WTC11 (cell line): ENCODE measurements at regions not wholly inside any gene's neighbourhood (a gene's known extent, or its start where the extent isn't known, plus 50 kb on each side); places are given as distances from the start of the nearest gene placed in this dataset.

Source experiments
- ATAC-seq: fragments of 200-7000 bp; cut with Tn5 transposase; 2 replicates; pipeline ENCODE4 v1.10.0; 2021; ENCODE audit warnings: mild to moderate bottlenecking, moderate library complexity
- CTCF ChIA-PET: fragments of 300-600 bp; sonication (Branson Sonifier 250); formaldehyde crosslinking; loops from one replicate; lab custom pipeline; 2021; ENCODE audit warnings: antibody characterized with exemption; lab: Charles Lee
- POLR2A ChIA-PET: fragments of 350-600 bp; sonication (Branson Sonifier 250); formaldehyde crosslinking; loops from one replicate; lab custom pipeline; 2021; ENCODE audit warnings: antibody characterized with exemption; lab: Charles Lee
- DNase-seq: peaks from one replicate; pipeline ENCODE4 v3.0.0; 2021; ENCODE audit warnings: low spot score
- H3K27ac Mint-ChIP-seq: 2 replicates; pipeline ENCODE4 v1.8.0; 2021; ENCODE audit warnings: mixed read lengths
- H3K27me3 Mint-ChIP-seq: 2 replicates; pipeline ENCODE4 v1.8.0; 2021; ENCODE audit warnings: low read depth, mild to moderate bottlenecking, moderate library complexity, mixed read lengths
- H3K36me3 Mint-ChIP-seq: 2 replicates; pipeline ENCODE4 v1.8.0; 2021; ENCODE audit warnings: mixed read lengths
- H3K4me1 Mint-ChIP-seq: 2 replicates; pipeline ENCODE4 v1.8.0; 2022; ENCODE audit warnings: mixed read lengths
- H3K4me3 Mint-ChIP-seq: 2 replicates; pipeline ENCODE4 v1.8.0; 2021; ENCODE audit warnings: mild to moderate bottlenecking, moderate library complexity, mixed read lengths
- H3K9me3 Mint-ChIP-seq: 2 replicates; pipeline ENCODE4 v1.8.0; 2021; ENCODE audit warnings: mixed read lengths
- CBFB ChIP-seq: sonication (generic); formaldehyde crosslinking; IDR thresholded peaks from 2 replicates; pipeline ENCODE4 v1.8.1; 2022; ENCODE audit warnings: mild to moderate bottlenecking, low read depth, missing genetic modification reagents
- CREB1 ChIP-seq: sonication (generic); formaldehyde crosslinking; IDR thresholded peaks from 2 replicates; pipeline ENCODE4 v1.8.0; 2023; ENCODE audit warnings: mild to moderate bottlenecking, missing genetic modification reagents
- ESRRA ChIP-seq: sonication (generic); formaldehyde crosslinking; IDR thresholded peaks from 2 replicates; pipeline ENCODE4 v1.8.1; 2022; ENCODE audit warnings: mild to moderate bottlenecking, missing genetic modification reagents, borderline replicate concordance
- GABPB1 ChIP-seq: sonication (generic); formaldehyde crosslinking; IDR thresholded peaks from 2 replicates; pipeline ENCODE4 v1.8.1; 2023; ENCODE audit warnings: mild to moderate bottlenecking, missing genetic modification reagents
- GRHL2 ChIP-seq: fragments of 250-450 bp; sonication (Bioruptor Pico); IDR thresholded peaks from 2 replicates; pipeline ENCODE4 v1.8.0; 2022; ENCODE audit warnings: mild to moderate bottlenecking, moderate library complexity; ENCODE audit not compliant: insufficient replicate concordance, severe bottlenecking
- GTF2I ChIP-seq: fragments of 250-450 bp; sonication (Bioruptor Pico); conservative IDR thresholded peaks from 2 replicates; pipeline ENCODE4 v1.4.0; 2021; ENCODE audit warnings: mild to moderate bottlenecking
- JUN ChIP-seq: sonication (generic); formaldehyde crosslinking; IDR thresholded peaks from 2 replicates; pipeline ENCODE4 v1.8.0; 2023; ENCODE audit warnings: mild to moderate bottlenecking, missing genetic modification reagents
- SMAD3 ChIP-seq: sonication (generic); formaldehyde crosslinking; IDR thresholded peaks from 2 replicates; pipeline ENCODE4 v1.8.0; 2022; ENCODE audit warnings: missing genetic modification reagents, mild to moderate bottlenecking, borderline replicate concordance
- ZNF138 ChIP-seq: sonication (generic); formaldehyde crosslinking; conservative IDR thresholded peaks from 2 replicates; pipeline ENCODE4 v1.8.1; 2022; ENCODE audit warnings: mild to moderate bottlenecking, moderate library complexity, missing genetic modification reagents
- ZNF232 ChIP-seq: sonication (generic); formaldehyde crosslinking; IDR thresholded peaks from 2 replicates; pipeline ENCODE4 v1.8.0; 2022; ENCODE audit warnings: mild to moderate bottlenecking, missing genetic modification reagents
- ZNF317 ChIP-seq: sonication (generic); formaldehyde crosslinking; IDR thresholded peaks from 2 replicates; pipeline ENCODE4 v1.8.1; 2023; ENCODE audit warnings: low read depth, mild to moderate bottlenecking, moderate library complexity, missing genetic modification reagents, borderline replicate concordance
- ZNF671 ChIP-seq: fragments of 250-450 bp; sonication (Bioruptor Pico); IDR thresholded peaks from 2 replicates; pipeline ENCODE4 v1.8.0; 2021; ENCODE audit warnings: mild to moderate bottlenecking
- TF ChIP-seq, protein P1 (sequence below): sonication (generic); formaldehyde crosslinking; IDR thresholded peaks from 2 replicates; pipeline ENCODE4 v1.8.0; 2023; ENCODE audit warnings: mild to moderate bottlenecking, missing genetic modification reagents
- TF ChIP-seq, protein P2 (sequence below): sonication (generic); formaldehyde crosslinking; IDR thresholded peaks from 2 replicates; pipeline ENCODE4 v1.8.1; 2022; ENCODE audit warnings: mild to moderate bottlenecking, moderate library complexity, missing genetic modification reagents
- TF ChIP-seq, protein P3 (sequence below): sonication (generic); formaldehyde crosslinking; IDR thresholded peaks from 2 replicates; pipeline ENCODE4 v1.8.0; 2022; ENCODE audit warnings: mild to moderate bottlenecking, missing genetic modification reagents
- TF ChIP-seq, protein P4 (sequence below): sonication (generic); formaldehyde crosslinking; IDR thresholded peaks from 2 replicates; pipeline ENCODE4 v1.8.0; 2023; ENCODE audit warnings: missing genetic modification reagents
- TF ChIP-seq, protein P5 (sequence below): fragments of 250-450 bp; sonication (Bioruptor Pico); IDR thresholded peaks from 2 replicates; pipeline ENCODE4 v1.9.0; 2021; ENCODE audit warnings: mild to moderate bottlenecking, borderline replicate concordance
- TF ChIP-seq, protein P6 (sequence below): sonication (generic); formaldehyde crosslinking; conservative IDR thresholded peaks from 2 replicates; pipeline ENCODE4 v1.8.1; 2023; ENCODE audit warnings: mild to moderate bottlenecking, low read depth, missing genetic modification reagents, moderate library complexity

DNA sequence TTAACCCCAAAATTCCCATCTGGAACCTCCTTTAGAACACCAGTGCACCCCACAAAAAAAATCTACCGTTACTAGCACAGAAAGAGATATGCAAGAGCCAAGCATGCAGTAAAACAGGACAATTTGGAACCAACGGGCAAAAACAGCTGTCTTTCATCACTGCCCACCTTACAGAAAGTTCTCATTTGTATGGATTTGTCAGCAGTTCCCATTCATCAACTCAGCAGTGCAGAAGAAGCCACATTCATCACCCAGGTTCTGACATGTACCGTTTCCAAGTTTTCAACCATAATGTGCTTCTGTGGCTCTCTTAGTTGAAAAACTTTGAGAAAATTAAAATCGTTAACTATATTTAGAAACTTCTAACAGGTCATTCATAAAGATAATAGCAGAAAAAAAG is 387.0 kb downstream of the RPS29 start (continued):
- TF ChIP-seq, protein P1, sequence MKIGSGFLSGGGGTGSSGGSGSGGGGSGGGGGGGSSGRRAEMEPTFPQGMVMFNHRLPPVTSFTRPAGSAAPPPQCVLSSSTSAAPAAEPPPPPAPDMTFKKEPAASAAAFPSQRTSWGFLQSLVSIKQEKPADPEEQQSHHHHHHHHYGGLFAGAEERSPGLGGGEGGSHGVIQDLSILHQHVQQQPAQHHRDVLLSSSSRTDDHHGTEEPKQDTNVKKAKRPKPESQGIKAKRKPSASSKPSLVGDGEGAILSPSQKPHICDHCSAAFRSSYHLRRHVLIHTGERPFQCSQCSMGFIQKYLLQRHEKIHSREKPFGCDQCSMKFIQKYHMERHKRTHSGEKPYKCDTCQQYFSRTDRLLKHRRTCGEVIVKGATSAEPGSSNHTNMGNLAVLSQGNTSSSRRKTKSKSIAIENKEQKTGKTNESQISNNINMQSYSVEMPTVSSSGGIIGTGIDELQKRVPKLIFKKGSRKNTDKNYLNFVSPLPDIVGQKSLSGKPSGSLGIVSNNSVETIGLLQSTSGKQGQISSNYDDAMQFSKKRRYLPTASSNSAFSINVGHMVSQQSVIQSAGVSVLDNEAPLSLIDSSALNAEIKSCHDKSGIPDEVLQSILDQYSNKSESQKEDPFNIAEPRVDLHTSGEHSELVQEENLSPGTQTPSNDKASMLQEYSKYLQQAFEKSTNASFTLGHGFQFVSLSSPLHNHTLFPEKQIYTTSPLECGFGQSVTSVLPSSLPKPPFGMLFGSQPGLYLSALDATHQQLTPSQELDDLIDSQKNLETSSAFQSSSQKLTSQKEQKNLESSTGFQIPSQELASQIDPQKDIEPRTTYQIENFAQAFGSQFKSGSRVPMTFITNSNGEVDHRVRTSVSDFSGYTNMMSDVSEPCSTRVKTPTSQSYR, result no peak
- TF ChIP-seq CREB1 (CRISPR knock-in tag) (no peak), GRHL2 (CRISPR knock-in tag) (no peak)

DNA sequence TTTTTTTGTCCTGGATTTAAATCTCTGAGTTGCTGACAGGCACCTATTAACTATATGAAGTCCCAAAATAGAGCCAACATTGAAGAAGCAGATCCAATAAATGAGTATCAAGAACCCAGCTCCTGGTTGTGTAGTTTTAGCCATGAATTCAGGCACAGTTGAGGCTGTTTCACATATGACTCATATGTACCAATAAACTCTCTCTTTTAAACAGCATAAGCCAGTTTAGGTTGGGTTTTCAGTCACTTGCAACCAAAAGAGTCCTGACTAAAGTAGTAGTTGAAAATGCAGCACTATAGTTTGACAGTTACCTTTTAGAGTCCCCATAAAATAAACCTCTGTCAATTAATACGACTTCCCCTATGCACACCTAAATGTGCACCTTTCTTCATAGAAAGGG is 389.9 kb downstream of the RPS29 start:
- CTCF ChIA-PET, result no interaction called here
- POLR2A ChIA-PET, result no interaction called here
- Mint-ChIP-seq H3K27me3 (no peaks in the 10 kb centered on the region), H3K27ac (no peak overlapping the region), H3K4me1 (no peaks in the 10 kb centered on the region)
- no peak for ATAC-seq
- TF ChIP-seq, protein P2, sequence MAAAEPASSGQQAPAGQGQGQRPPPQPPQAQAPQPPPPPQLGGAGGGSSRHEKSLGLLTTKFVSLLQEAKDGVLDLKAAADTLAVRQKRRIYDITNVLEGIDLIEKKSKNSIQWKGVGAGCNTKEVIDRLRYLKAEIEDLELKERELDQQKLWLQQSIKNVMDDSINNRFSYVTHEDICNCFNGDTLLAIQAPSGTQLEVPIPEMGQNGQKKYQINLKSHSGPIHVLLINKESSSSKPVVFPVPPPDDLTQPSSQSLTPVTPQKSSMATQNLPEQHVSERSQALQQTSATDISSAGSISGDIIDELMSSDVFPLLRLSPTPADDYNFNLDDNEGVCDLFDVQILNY (CRISPR knock-in tag), result no peak
- TF ChIP-seq GTF2I (no peak), GABPB1 (CRISPR knock-in tag) (no peak), CBFB (CRISPR knock-in tag) (no peak), ZNF138 (CRISPR knock-in tag) (no peak), SMAD3 (CRISPR knock-in tag) (no peak), ZNF317 (CRISPR knock-in tag) (no peak)
- TF ChIP-seq, protein P3, sequence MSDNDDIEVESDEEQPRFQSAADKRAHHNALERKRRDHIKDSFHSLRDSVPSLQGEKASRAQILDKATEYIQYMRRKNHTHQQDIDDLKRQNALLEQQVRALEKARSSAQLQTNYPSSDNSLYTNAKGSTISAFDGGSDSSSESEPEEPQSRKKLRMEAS, result no peak
- TF ChIP-seq, protein P4, sequence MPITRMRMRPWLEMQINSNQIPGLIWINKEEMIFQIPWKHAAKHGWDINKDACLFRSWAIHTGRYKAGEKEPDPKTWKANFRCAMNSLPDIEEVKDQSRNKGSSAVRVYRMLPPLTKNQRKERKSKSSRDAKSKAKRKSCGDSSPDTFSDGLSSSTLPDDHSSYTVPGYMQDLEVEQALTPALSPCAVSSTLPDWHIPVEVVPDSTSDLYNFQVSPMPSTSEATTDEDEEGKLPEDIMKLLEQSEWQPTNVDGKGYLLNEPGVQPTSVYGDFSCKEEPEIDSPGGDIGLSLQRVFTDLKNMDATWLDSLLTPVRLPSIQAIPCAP (CRISPR knock-in tag), result no peak
- TF ChIP-seq, protein P5, sequence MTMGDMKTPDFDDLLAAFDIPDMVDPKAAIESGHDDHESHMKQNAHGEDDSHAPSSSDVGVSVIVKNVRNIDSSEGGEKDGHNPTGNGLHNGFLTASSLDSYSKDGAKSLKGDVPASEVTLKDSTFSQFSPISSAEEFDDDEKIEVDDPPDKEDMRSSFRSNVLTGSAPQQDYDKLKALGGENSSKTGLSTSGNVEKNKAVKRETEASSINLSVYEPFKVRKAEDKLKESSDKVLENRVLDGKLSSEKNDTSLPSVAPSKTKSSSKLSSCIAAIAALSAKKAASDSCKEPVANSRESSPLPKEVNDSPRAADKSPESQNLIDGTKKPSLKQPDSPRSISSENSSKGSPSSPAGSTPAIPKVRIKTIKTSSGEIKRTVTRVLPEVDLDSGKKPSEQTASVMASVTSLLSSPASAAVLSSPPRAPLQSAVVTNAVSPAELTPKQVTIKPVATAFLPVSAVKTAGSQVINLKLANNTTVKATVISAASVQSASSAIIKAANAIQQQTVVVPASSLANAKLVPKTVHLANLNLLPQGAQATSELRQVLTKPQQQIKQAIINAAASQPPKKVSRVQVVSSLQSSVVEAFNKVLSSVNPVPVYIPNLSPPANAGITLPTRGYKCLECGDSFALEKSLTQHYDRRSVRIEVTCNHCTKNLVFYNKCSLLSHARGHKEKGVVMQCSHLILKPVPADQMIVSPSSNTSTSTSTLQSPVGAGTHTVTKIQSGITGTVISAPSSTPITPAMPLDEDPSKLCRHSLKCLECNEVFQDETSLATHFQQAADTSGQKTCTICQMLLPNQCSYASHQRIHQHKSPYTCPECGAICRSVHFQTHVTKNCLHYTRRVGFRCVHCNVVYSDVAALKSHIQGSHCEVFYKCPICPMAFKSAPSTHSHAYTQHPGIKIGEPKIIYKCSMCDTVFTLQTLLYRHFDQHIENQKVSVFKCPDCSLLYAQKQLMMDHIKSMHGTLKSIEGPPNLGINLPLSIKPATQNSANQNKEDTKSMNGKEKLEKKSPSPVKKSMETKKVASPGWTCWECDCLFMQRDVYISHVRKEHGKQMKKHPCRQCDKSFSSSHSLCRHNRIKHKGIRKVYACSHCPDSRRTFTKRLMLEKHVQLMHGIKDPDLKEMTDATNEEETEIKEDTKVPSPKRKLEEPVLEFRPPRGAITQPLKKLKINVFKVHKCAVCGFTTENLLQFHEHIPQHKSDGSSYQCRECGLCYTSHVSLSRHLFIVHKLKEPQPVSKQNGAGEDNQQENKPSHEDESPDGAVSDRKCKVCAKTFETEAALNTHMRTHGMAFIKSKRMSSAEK, result no peak
- TF ChIP-seq, all 79 proteins: peak for 0
- Mint-ChIP-seq H3K36me3 (no peaks in the 10 kb centered on the region), H3K4me3 (no peak overlapping the region), H3K9me3 (peaks cover 8% of the 10 kb centered on the region)
- DNase-seq, result no peak

DNA sequence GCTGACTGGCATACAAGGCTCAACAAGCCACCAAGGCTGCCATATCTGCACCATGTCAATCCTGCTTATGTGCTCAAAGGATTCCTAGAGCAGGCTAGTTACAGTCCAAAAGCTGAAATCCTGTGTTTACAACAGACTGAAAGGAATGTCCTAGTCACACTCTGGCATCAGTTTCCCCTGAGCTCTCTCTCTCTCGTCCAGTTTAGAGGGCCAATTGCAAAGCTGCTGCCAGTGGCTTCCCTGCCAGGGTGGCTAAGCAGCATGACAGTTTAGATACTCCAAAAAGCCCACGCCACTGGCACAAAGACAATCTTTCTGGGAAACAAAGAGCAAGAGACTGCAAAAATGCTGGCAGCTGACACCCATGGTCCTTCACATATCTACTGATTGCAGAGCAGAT is 392.1 kb downstream of the RPS29 start:
- H3K27ac Mint-ChIP-seq, result no peak overlapping the region
- ChIA-PET POLR2A (no interaction called here), CTCF (no interaction called here)
- DNase-seq (no peak), ATAC-seq (no peak)
- no peak overlapping the region for H3K4me3 Mint-ChIP-seq
- H3K9me3 Mint-ChIP-seq, result peaks cover 12% of the 10 kb centered on the region
- no peaks in the 10 kb centered on the region for H3K36me3 Mint-ChIP-seq
- H3K4me1 Mint-ChIP-seq, result no peaks in the 10 kb centered on the region
- H3K27me3 Mint-ChIP-seq, result no peaks in the 10 kb centered on the region
- TF ChIP-seq, protein P6, sequence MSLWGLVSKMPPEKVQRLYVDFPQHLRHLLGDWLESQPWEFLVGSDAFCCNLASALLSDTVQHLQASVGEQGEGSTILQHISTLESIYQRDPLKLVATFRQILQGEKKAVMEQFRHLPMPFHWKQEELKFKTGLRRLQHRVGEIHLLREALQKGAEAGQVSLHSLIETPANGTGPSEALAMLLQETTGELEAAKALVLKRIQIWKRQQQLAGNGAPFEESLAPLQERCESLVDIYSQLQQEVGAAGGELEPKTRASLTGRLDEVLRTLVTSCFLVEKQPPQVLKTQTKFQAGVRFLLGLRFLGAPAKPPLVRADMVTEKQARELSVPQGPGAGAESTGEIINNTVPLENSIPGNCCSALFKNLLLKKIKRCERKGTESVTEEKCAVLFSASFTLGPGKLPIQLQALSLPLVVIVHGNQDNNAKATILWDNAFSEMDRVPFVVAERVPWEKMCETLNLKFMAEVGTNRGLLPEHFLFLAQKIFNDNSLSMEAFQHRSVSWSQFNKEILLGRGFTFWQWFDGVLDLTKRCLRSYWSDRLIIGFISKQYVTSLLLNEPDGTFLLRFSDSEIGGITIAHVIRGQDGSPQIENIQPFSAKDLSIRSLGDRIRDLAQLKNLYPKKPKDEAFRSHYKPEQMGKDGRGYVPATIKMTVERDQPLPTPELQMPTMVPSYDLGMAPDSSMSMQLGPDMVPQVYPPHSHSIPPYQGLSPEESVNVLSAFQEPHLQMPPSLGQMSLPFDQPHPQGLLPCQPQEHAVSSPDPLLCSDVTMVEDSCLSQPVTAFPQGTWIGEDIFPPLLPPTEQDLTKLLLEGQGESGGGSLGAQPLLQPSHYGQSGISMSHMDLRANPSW (CRISPR knock-in tag), result no peak
- TF ChIP-seq, protein P1, result no peak
- TF ChIP-seq JUN (CRISPR knock-in tag) (no peak), ZNF671 (CRISPR knock-in tag) (no peak), ZNF232 (CRISPR knock-in tag) (no peak), ESRRA (CRISPR knock-in tag) (no peak)
